ENCODE measurements at regions not wholly inside any gene's neighbourhood (a gene's known extent, or its start where the extent isn't known, plus 50 kb on each side); places are given as distances from the start of the nearest gene placed in this dataset.

- DNase-seq (ENCODE audit: low read depth in 2 of 3, low spot score in 2 of 3): no peak
These were observed 185.4 kb downstream of the TTLL7 start for GRCh38 chr1:83813576-83813975.

- no peak for DNase-seq (ENCODE audit: low read depth in 2 of 3, low spot score in 2 of 3)
These were observed 188.8 kb downstream of the TTLL7 start for GRCh38 chr1:83810144-83810543.

GRCh38 chr1:83808536-83808935, 190.4 kb downstream of the TTLL7 start:
- no peak for DNase-seq (ENCODE audit: low read depth in 2 of 3, low spot score in 2 of 3)

- DNase-seq (ENCODE audit: low read depth in 2 of 3, low spot score in 2 of 3): no peak
These were observed 191.1 kb downstream of the TTLL7 start for GRCh38 chr1:83807821-83808220.

- no peak for DNase-seq (ENCODE audit: low read depth in 2 of 3, low spot score in 2 of 3)
These were observed 191.7 kb downstream of the TTLL7 start for GRCh38 chr1:83807231-83807630.

GRCh38 chr1:83805921-83806320, 193.0 kb downstream of the TTLL7 start:
- no peak for DNase-seq (ENCODE audit: low read depth in 2 of 3, low spot score in 2 of 3)

- no peak for DNase-seq (ENCODE audit: low read depth in 2 of 3, low spot score in 2 of 3)
These were observed 196.3 kb downstream of the TTLL7 start for GRCh38 chr1:83802460-83803152.

GRCh38 chr1:83802023-83802422, 196.9 kb downstream of the TTLL7 start:
- DNase-seq (ENCODE audit: low read depth in 2 of 3, low spot score in 2 of 3): no peak

- no peak for DNase-seq (ENCODE audit: low read depth in 2 of 3, low spot score in 2 of 3)
These were observed 198.9 kb downstream of the TTLL7 start for GRCh38 chr1:83800066-83800465.

GRCh38 chr1:83799594-83799993, 199.3 kb downstream of the TTLL7 start:
- no peak for DNase-seq (ENCODE audit: low read depth in 2 of 3, low spot score in 2 of 3)

- no peak for DNase-seq (ENCODE audit: low read depth in 2 of 3, low spot score in 2 of 3)
These were observed 200.0 kb downstream of the TTLL7 start for GRCh38 chr1:83798965-83799364.

GRCh38 chr1:83796409-83796808, 202.5 kb downstream of the TTLL7 start:
- DNase-seq (ENCODE audit: low read depth in 2 of 3, low spot score in 2 of 3): no peak

GRCh38 chr1:83794384-83794783, 204.5 kb downstream of the TTLL7 start:
- no peak for DNase-seq (ENCODE audit: low read depth in 2 of 3, low spot score in 2 of 3)

- no peak for DNase-seq (ENCODE audit: low read depth in 2 of 3, low spot score in 2 of 3)
These were observed 207.0 kb downstream of the TTLL7 start for GRCh38 chr1:83791821-83792437.

- no peak for DNase-seq (ENCODE audit: low read depth in 2 of 3, low spot score in 2 of 3)
These were observed 208.5 kb downstream of the TTLL7 start for GRCh38 chr1:83790446-83790845.

- no peak for DNase-seq (ENCODE audit: low read depth in 2 of 3, low spot score in 2 of 3)
These were observed 211.5 kb downstream of the TTLL7 start for GRCh38 chr1:83787246-83787998.

GRCh38 chr1:83781667-83782066, 217.3 kb downstream of the TTLL7 start:
- DNase-seq (ENCODE audit: low read depth in 2 of 3, low spot score in 2 of 3): no peak

- no peak for DNase-seq (ENCODE audit: low read depth in 2 of 3, low spot score in 2 of 3)
These were observed 219.4 kb downstream of the TTLL7 start for GRCh38 chr1:83779565-83779964.

GRCh38 chr1:83777758-83778101, 221.2 kb downstream of the TTLL7 start:
- DNase-seq (ENCODE audit: low read depth in 2 of 3, low spot score in 2 of 3): no peak

GRCh38 chr1:83776913-83777757, 221.8 kb downstream of the TTLL7 start:
- no peak for DNase-seq (ENCODE audit: low read depth in 2 of 3, low spot score in 2 of 3)

GRCh38 chr1:83775977-83776603, 222.8 kb downstream of the TTLL7 start:
- no peak for DNase-seq (ENCODE audit: low read depth in 2 of 3, low spot score in 2 of 3)
